ENCODE measurements at regions not wholly inside any gene's neighbourhood (a gene's known extent, or its start where the extent isn't known, plus 50 kb on each side); places are given as distances from the start of the nearest gene placed in this dataset.
"Not testable (repeated sequence)": the region's sequence is repeated elsewhere in the genome, so short reads cannot be mapped to it uniquely, and the experiment has no call there.

DNA sequence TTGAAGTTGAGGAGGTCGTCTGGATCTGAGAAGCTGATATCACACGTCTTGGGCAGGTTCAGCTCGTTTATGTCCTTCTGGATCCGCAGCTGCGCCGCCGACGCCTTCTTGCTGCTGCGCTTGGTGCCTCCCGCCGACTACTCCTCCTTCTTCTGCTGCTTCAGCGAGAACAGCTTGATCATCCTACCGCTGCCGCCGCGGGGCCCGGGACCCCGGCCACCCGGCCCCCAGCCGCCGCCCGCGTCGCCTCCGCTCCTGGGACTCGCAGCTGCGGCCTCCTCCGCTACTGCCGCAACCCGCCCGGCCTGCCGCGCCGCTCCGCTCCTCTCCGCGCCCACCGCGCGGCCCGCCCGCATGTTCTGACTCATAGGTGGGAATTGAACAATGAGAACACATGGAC, 1710.6 kb downstream of the TP53TG3F start:
- in situ Hi-C loops (cut with HindIII; ENCODE audit: low sequenced_read_pairs) = not testable (repeated sequence)

DNA sequence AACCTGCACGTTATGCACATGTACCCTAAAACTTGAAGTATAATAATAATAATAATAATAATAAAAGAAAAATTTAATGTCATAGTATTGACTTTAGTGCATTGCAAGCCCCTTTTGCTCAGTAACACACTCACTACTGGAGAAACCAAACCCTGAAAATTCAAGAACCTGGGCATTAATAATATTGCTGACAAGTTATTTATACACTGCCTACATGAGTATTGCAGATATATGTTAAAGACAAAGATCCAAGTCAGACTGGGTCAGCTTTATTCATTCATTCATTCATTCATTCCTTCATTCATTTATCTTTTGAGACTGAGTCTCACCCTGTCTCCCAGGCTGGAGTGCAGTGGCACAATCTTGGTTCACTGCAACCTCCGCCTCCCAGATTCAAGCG, 1711.2 kb downstream of the TP53TG3F start:
- in situ Hi-C loops (cut with HindIII; ENCODE audit: low sequenced_read_pairs) = no loop called here

GRCh38 chr16:35171106-35171505, 1711.7 kb downstream of the TP53TG3F start:
- in situ Hi-C loops (cut with HindIII; ENCODE audit: low sequenced_read_pairs) = no loop called here

- in situ Hi-C loops (cut with HindIII; ENCODE audit: low sequenced_read_pairs) = no loop called here
Observed at GRCh38 chr16:35173295-35173694, 1713.9 kb downstream of the TP53TG3F start.

DNA sequence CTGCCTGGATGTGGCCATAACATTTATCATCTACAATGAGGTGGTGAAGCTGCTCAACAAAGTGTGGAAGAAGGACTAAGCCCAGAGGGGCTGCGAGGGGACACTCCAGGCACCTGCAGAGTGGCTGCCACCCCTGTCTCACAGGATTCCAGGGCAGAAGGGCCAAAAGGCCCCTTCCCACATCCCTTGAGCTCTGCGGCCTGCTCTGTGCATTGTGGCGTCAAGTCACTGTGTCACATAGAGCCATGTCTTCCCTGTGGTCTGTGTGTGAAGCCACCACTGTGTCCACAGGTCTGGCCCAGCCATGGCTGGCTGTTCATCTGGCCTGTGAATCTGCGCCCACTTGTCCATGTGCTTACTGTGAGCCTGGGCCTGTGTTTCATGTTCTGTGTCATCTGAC, 1714.6 kb downstream of the TP53TG3F start:
- in situ Hi-C loops (cut with HindIII; ENCODE audit: low sequenced_read_pairs) = no loop called here

- in situ Hi-C loops (cut with HindIII; ENCODE audit: low sequenced_read_pairs) = no loop called here
Observed at GRCh38 chr16:35176449-35176848, 1717.0 kb downstream of the TP53TG3F start.

DNA sequence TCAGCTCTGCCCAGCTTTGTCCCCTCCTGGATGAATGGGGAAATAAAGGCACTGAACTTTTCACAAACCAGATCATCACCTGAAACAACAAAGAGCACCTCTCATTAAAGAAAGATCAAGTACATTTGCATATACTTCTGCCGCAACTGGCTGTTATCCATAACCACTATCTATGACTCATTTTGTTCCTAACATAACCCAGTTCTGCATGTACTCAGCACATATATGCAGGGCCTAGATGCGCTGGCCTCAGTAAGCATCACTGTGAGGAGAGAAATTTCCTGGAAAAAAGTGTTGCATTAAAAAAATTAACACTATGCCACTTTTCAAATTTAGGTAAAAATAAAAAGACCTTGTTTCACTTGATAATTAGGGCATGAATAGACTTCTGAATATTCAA, 1718.4 kb downstream of the TP53TG3F start:
- in situ Hi-C loops (cut with HindIII; ENCODE audit: low sequenced_read_pairs) = no loop called here

DNA sequence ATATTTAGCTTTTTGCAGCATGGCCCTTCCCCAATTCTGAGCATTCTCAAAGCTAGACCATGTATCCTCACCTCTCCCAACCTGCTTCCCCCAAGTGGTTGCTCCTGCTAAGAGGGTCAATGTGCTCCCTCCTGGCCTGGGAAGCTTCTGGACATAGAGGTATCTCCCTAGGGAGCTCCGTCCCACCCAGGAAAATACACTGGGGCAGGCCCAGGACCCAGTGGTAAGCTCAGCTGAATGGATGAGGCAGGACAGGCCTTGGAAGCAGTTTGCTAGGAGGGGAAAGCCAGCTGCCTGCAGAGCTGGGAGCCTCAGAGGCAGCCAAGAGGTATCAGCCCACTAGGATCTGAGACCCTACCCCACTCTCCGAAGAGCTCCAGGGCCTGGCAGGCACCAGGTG, 1721.6 kb downstream of the TP53TG3F start:
- in situ Hi-C loops (cut with HindIII; ENCODE audit: low sequenced_read_pairs) = no loop called here

GRCh38 chr16:35181422-35182030, 1722.1 kb downstream of the TP53TG3F start:
- in situ Hi-C loops (cut with HindIII; ENCODE audit: low sequenced_read_pairs) = no loop called here

DNA sequence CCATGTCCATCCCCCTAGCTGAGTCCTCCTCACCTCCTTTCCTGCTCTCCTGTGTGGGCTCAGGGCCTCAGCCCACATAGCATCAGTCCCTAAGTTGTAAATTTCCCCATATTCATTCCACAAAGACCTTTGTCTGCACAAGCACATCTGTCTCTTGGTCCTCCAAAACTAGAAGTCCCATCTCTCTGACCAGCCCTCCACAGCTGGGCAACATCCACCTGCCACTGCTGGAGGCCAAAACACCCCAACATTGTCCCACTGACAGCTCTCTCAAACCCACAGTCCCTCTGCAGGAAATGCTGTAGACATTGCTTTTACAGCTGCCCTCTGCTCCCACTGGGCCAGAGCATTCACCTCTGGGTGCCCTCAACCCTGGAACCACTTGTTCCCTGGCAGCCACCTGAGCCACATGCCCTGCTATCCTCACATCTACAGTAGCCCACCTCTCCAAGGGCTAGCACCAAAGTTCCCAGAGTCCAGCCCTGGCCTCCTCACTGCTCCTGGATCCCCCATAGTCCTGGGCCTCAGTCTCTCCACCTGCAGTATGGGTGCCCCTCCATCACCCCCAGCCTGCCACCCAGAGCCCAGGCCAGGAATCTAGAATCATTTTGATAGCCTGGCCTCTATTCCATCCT, 1722.7 kb downstream of the TP53TG3F start:
- in situ Hi-C loops (cut with HindIII; ENCODE audit: low sequenced_read_pairs) = no loop called here

DNA sequence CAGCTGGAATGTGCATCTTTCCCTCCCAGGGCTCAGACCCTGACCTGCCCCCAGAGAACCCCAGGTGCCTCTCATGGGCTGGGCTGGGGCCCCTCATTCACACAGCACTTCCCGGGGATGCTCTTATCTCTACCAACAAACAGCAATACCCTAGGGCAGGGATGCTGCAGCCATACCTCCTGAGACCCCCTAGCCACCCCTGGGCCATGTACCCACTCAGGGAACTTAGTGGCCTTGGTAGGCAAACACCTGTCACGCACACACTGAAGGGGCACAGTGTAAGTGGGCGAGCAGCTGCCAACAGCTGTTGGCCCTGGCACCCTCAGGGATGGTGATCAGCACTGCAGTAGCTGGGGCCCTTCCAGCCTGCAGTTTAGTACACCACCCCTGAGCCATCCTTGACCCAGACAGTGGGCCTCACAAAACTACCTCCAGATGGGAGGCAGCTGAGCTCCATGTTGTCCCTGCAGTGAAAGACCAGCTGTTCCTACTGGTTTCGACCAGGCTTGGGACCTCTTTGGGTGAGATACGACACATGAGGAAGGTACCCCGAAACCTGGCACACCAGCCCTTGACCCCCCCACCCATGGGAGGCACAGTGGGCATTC, 1723.6 kb downstream of the TP53TG3F start:
- in situ Hi-C loops (cut with HindIII; ENCODE audit: low sequenced_read_pairs) = no loop called here

- in situ Hi-C loops (cut with HindIII; ENCODE audit: low sequenced_read_pairs) = no loop called here
Observed at GRCh38 chr16:35184356-35184870, 1725.0 kb downstream of the TP53TG3F start.

DNA sequence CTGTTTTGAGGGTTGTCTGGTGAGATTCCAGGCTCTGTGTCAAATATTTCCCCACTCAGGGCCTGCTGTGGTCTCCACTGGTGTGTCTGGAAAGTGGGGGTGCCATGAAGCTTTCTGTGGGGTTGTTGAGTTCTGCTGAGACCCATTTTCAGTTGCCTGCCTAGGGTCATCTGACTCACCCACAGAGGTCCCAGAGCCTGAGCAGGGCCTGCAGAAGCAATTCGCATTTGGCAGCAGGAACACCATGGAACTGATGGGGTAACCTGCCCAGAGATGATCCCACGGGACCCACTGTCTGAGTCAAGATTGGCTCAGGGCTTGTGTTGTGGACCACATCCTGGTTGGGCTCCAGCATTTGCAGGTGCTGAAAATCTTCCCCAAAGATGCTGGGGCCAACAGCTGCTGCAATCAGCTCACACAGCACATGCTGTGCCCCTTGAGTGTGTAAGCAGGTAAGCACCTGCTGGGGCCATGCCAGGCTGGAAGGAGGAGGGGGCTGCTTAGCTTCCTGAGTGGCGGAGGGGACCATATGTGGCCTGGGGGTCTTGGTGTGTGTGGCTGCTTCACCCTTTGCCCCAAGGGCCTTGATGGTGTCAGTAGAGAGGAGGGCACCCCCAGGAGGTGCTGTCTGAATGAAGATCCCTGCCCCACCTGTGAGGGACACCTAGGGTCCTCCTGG, 1726.1 kb downstream of the TP53TG3F start:
- in situ Hi-C loops (cut with HindIII; ENCODE audit: low sequenced_read_pairs) = no loop called here

DNA sequence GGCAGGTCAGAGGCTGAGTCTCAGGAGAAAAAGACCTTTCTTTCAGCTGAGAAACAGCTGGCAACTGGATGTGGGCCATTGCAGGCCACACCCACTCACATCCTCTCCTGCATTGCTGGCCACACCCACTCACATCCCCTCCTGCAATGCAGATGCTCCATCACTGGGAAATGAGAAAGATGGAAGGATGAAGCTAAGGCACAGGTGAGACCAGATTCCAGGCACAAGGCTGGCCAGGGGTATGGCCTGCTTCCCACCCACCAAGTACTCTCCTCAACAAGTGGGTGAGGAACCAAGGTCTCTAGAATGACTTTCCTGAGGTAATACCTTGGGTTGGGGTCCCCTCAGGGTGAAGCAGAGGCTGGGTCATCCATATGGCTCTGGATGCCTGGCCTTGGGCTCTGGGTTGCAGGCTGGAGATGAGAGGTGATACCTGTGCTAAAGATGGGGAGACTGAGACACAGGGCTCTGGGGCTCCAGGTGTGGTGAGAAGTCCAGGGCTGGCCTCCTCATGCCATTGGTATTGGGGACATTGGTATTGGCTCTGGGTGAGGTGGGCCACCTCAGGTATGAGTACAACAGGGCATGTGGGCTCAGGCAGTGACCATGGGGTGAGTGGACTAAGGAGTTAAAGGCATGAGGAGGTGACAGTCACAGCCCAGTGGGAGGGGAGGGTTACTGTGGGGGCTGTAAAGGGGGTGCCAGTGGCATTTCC, 1726.8 kb downstream of the TP53TG3F start:
- in situ Hi-C loops (cut with HindIII; ENCODE audit: low sequenced_read_pairs) = no loop called here

DNA sequence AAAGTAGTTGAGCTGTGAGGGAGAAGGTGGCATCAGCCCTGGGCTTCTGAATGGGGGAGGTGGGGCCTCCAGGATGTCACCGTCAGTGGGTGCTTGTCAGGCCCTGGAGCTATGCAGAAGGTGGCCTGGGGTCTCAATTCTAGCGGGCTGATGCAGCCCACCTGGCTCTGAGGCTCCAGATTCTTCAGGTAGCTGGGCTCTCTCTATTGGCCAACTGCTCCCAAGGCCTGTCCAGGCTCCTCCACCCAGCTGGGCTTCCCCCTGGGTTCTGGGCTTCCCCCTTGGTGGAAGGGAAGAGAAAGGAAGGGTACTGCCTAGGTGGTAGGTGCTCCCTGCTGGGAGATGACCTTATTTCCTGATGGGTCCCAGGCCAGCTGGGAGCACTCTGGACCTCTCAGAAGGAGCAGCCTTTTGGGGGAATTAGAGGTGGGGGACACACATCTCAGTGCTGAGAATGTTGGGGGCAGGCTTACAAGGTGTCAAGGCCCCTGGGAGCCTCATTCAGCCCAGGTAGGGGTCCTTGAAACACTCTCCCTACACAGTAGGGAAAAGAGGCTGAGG, 1728.3 kb downstream of the TP53TG3F start:
- in situ Hi-C loops (cut with HindIII; ENCODE audit: low sequenced_read_pairs) = no loop called here

DNA sequence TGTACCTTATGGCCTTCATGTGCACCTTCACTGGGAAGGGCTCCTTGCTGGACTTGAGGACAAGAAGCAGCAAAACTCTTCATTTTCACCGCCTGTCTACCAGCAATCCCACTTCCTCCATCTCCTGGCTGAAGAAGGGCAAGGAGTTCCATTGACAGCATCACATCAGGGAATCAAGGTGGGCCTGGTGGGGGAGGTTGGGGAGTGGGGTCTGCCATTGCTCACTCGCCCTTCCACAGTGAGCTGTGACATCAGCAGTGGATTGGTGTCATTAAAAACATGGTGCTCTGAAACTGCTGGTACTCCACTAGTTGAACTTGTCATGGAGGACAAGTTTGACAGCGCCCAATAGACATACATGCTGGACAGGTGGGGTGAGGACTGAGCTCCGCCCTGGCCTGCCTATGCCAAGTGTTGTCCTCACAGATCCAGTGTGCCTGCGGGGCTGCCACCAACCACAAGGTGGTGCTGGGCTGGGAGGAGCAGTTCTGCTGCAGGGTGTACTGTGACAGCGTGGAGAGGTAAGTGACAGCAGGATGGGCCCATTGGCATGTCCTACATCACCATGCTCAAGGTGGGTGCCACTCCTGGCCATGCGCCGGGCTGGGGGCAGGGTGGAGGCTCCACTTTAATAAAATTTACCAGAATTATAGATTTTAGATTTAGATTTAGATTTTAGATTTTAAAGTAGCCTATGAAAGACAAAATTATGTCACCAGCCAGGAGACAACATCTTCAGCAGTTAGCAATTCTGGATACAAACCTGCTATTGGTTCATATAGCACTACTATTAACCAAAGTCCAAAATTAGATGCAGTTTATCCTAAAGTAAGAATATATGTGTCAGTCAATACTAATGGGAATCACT, 1729.1 kb downstream of the TP53TG3F start:
- in situ Hi-C loops (cut with HindIII; ENCODE audit: low sequenced_read_pairs) = no loop called here

DNA sequence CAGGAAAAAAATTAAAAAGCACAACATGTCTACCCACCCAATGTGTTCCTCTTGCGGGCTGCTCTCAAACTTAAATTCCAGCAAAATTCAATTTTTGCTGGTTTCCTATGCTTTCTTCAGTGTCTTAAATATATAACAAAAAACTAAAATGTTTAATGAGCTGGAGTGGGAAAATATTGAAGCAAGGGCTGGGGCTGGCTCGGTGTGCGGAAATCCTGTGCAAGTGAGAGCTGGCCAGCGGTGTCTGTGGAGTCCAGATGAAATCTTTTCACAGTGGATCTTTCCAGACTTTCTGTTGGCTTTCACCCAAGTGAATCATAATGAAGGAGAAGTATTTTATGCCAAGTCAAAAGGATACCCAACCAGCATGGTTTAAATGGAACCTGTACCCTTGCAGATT, 1733.6 kb downstream of the TP53TG3F start:
- in situ Hi-C loops (cut with HindIII; ENCODE audit: low sequenced_read_pairs) = no loop called here

DNA sequence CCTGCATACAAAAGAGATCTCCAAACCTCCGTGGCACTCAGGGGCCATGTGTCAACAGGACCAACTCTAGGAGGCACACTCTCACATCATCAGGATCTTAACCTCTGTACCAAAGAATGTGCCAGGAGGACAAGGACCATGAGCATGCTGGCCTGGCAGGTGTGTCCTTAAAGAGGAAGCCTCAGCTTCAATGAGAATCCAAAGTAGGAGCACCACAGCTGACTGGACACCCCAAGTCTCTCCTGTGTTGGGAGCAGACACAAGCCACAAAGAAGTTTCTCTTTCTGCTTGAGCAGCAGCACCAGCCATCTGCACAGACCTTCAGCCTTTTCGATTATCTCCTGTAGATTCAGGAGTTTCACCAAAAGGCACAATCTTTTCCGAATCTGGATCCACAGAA, 1734.5 kb downstream of the TP53TG3F start:
- in situ Hi-C loops (cut with HindIII; ENCODE audit: low sequenced_read_pairs) = no loop called here

DNA sequence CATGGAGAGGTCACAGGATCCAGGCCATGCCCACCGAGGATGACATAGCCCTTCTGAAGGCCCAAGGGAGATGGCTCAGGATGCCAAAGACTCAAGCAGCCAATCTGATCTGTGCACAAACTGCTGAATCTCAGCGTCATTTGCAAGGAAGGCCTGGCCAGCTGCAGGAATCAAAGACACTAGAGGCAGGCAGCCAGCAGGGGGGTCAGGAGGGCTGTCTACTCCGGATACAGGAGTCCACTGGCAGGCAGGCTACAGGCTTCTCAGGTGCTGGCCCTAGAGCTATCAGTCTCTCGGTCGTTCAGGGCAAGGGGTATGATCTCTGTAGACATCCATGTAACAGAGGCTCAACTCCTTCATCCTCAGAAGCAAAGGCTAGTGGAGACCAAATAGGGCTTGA, 1735.3 kb downstream of the TP53TG3F start:
- in situ Hi-C loops (cut with HindIII; ENCODE audit: low sequenced_read_pairs) = no loop called here

All from endothelial cell of hepatic sinusoid (primary cell).